Activated T-helper 1 cell treated with anti-CD3 and anti-CD28 coated beads, Interleukin-12 subunit alpha, Interleukin-12 subunit beta, Interleukin-2, Interleukin-4 antibody, amounts not matched to agents 30 ng/mL and 10 ng/mL and 1 ng/mL, durations not matched to agents 14 hours and 24 hours and 36 hours (primary cell): ENCODE measurements at regions not wholly inside any gene's neighbourhood (a gene's known extent, or its start where the extent isn't known, plus 50 kb on each side); places are given as distances from the start of the nearest gene placed in this dataset.
A peak's percentile ranks its signal among the peaks of the same experiment; 100 is the strongest.

Source experiments
- DNase-seq: peaks from one replicate; pipeline ENCODE4 v3.0.0; 2021; ENCODE audit warnings: low spot score
- H3K27ac Mint-ChIP-seq: one replicate; pipeline ENCODE4 v1.8.0; 2021; ENCODE audit warnings: mild to moderate bottlenecking, mixed read lengths
- H3K27me3 Mint-ChIP-seq: one replicate; pipeline ENCODE4 v1.8.0; 2022; ENCODE audit warnings: mild to moderate bottlenecking, moderate library complexity, mixed read lengths; ENCODE audit not compliant: insufficient read depth
- H3K36me3 Mint-ChIP-seq: one replicate; pipeline ENCODE4 v1.8.0; 2021; ENCODE audit warnings: low read depth, mixed read lengths
- H3K4me1 Mint-ChIP-seq: one replicate; pipeline ENCODE4 v1.8.0; 2021; ENCODE audit warnings: low read depth, mixed read lengths
- H3K4me3 Mint-ChIP-seq: one replicate; pipeline ENCODE4 v1.8.0; 2021; ENCODE audit warnings: mild to moderate bottlenecking, moderate library complexity, mixed read lengths
- H3K9me3 Mint-ChIP-seq: one replicate; pipeline ENCODE4 v1.8.0; 2021; ENCODE audit warnings: mixed read lengths
- intact Hi-C: fragments of 100-400 bp; cut with micrococcal nuclease; formaldehyde crosslinking; loops from one replicate; pipeline ENCODE4 v1.15.1; 2024

- Mint-ChIP-seq H3K27ac (no peak overlapping the region), H3K36me3 (no peaks in the 10 kb centered on the region), H3K4me1 (no peaks in the 10 kb centered on the region), H3K9me3 (no peaks in the 10 kb centered on the region), H3K27me3 (no peaks in the 10 kb centered on the region), H3K4me3 (no peak overlapping the region)
- no peak for DNase-seq
- intact Hi-C loops: no loop called here
Observed at GRCh38 chr14:22456421-22456820, 132.6 kb downstream of the DAD1 start.

GRCh38 chr14:22452330-22452729, 136.7 kb downstream of the DAD1 start:
- H3K4me3 Mint-ChIP-seq: peak overlapping the region; percentile 56
- H3K4me1 Mint-ChIP-seq: no peaks in the 10 kb centered on the region
- no peaks in the 10 kb centered on the region for H3K9me3 Mint-ChIP-seq
- no peak for DNase-seq
- no peaks in the 10 kb centered on the region for H3K27me3 Mint-ChIP-seq
- H3K36me3 Mint-ChIP-seq: no peaks in the 10 kb centered on the region
- intact Hi-C loops: no loop called here
- H3K27ac Mint-ChIP-seq: no peak overlapping the region

GRCh38 chr14:22450266-22450665, 138.8 kb downstream of the DAD1 start:
- H3K27ac Mint-ChIP-seq: no peak overlapping the region
- H3K27me3 Mint-ChIP-seq: no peaks in the 10 kb centered on the region
- no peak overlapping the region for H3K4me3 Mint-ChIP-seq
- H3K9me3 Mint-ChIP-seq: no peaks in the 10 kb centered on the region
- H3K4me1 Mint-ChIP-seq: no peaks in the 10 kb centered on the region
- no peaks in the 10 kb centered on the region for H3K36me3 Mint-ChIP-seq
- DNase-seq: no peak
- intact Hi-C loops: no loop called here

- no peaks in the 10 kb centered on the region for H3K36me3 Mint-ChIP-seq
- intact Hi-C loops: no loop called here
- H3K27me3 Mint-ChIP-seq: no peaks in the 10 kb centered on the region
- H3K9me3 Mint-ChIP-seq: no peaks in the 10 kb centered on the region
- H3K27ac Mint-ChIP-seq: no peak overlapping the region
- DNase-seq: no peak
- H3K4me3 Mint-ChIP-seq: no peak overlapping the region
- H3K4me1 Mint-ChIP-seq: no peaks in the 10 kb centered on the region
Observed at GRCh38 chr14:22449600-22449905, 139.5 kb downstream of the DAD1 start.

- H3K36me3 Mint-ChIP-seq: no peaks in the 10 kb centered on the region
- DNase-seq: no peak
- no peaks in the 10 kb centered on the region for H3K4me1 Mint-ChIP-seq
- no peaks in the 10 kb centered on the region for H3K9me3 Mint-ChIP-seq
- no peaks in the 10 kb centered on the region for H3K27me3 Mint-ChIP-seq
- no peak overlapping the region for H3K4me3 Mint-ChIP-seq
- no peak overlapping the region for H3K27ac Mint-ChIP-seq
- intact Hi-C loops: no loop called here
Observed at GRCh38 chr14:22448905-22449599, 140.0 kb downstream of the DAD1 start.

- H3K4me3 Mint-ChIP-seq: no peak overlapping the region
- H3K4me1 Mint-ChIP-seq: no peaks in the 10 kb centered on the region
- DNase-seq: no peak
- no peaks in the 10 kb centered on the region for H3K36me3 Mint-ChIP-seq
- intact Hi-C loops: no loop called here
- no peak overlapping the region for H3K27ac Mint-ChIP-seq
- no peaks in the 10 kb centered on the region for H3K27me3 Mint-ChIP-seq
- no peaks in the 10 kb centered on the region for H3K9me3 Mint-ChIP-seq
Observed at GRCh38 chr14:22448035-22448904, 140.8 kb downstream of the DAD1 start.

GRCh38 chr14:22438742-22439141, 150.3 kb downstream of the DAD1 start:
- no peak for DNase-seq
- intact Hi-C loops: no loop called here
- Mint-ChIP-seq H3K4me1 (no peaks in the 10 kb centered on the region), H3K9me3 (no peaks in the 10 kb centered on the region), H3K27ac (no peak overlapping the region), H3K4me3 (no peak overlapping the region), H3K27me3 (no peaks in the 10 kb centered on the region), H3K36me3 (no peaks in the 10 kb centered on the region)

- H3K27me3 Mint-ChIP-seq: no peaks in the 10 kb centered on the region
- no peak overlapping the region for H3K4me3 Mint-ChIP-seq
- H3K36me3 Mint-ChIP-seq: no peaks in the 10 kb centered on the region
- DNase-seq: no peak
- no peaks in the 10 kb centered on the region for H3K9me3 Mint-ChIP-seq
- no peak overlapping the region for H3K27ac Mint-ChIP-seq
- intact Hi-C loops: no loop called here
- no peaks in the 10 kb centered on the region for H3K4me1 Mint-ChIP-seq
Observed at GRCh38 chr14:22434901-22435550, 154.0 kb downstream of the DAD1 start.

GRCh38 chr14:22434030-22434429, 155.0 kb downstream of the DAD1 start:
- no peaks in the 10 kb centered on the region for H3K9me3 Mint-ChIP-seq
- intact Hi-C loops: no loop called here
- H3K4me1 Mint-ChIP-seq: no peaks in the 10 kb centered on the region
- no peak for DNase-seq
- no peaks in the 10 kb centered on the region for H3K36me3 Mint-ChIP-seq
- H3K4me3 Mint-ChIP-seq: no peak overlapping the region
- no peak overlapping the region for H3K27ac Mint-ChIP-seq
- no peaks in the 10 kb centered on the region for H3K27me3 Mint-ChIP-seq

- no peaks in the 10 kb centered on the region for H3K27me3 Mint-ChIP-seq
- intact Hi-C loops: no loop called here
- H3K9me3 Mint-ChIP-seq: no peaks in the 10 kb centered on the region
- no peaks in the 10 kb centered on the region for H3K36me3 Mint-ChIP-seq
- DNase-seq: no peak
- no peak overlapping the region for H3K27ac Mint-ChIP-seq
- no peak overlapping the region for H3K4me3 Mint-ChIP-seq
- H3K4me1 Mint-ChIP-seq: no peaks in the 10 kb centered on the region
Observed at GRCh38 chr14:22433069-22433468, 156.0 kb downstream of the DAD1 start.

GRCh38 chr14:22432348-22432976, 156.6 kb downstream of the DAD1 start:
- H3K4me1 Mint-ChIP-seq: no peaks in the 10 kb centered on the region
- H3K4me3 Mint-ChIP-seq: no peak overlapping the region
- no peaks in the 10 kb centered on the region for H3K9me3 Mint-ChIP-seq
- no peaks in the 10 kb centered on the region for H3K36me3 Mint-ChIP-seq
- no peaks in the 10 kb centered on the region for H3K27me3 Mint-ChIP-seq
- no peak overlapping the region for H3K27ac Mint-ChIP-seq
- DNase-seq: no peak
- intact Hi-C loops: no loop called here

- intact Hi-C loops: no loop called here
- Mint-ChIP-seq H3K4me1 (no peaks in the 10 kb centered on the region), H3K4me3 (no peak overlapping the region), H3K9me3 (no peaks in the 10 kb centered on the region), H3K27me3 (no peaks in the 10 kb centered on the region), H3K36me3 (no peaks in the 10 kb centered on the region), H3K27ac (no peak overlapping the region)
- DNase-seq: no peak
Observed at GRCh38 chr14:22429546-22430294, 159.3 kb downstream of the DAD1 start.
